Colonic mucosa (tissue), 4 donors: ENCODE measurements at regions not wholly inside any gene's neighbourhood (a gene's known extent, or its start where the extent isn't known, plus 50 kb on each side); places are given as distances from the start of the nearest gene placed in this dataset.

Source experiments
- DNase-seq: peaks from one replicate; pipeline ENCODE4 v3.0.0-alpha.2; 2020
- H3K27ac ChIP-seq: fragments of 200-600 bp; one replicate; pipeline ENCODE4 v1.8.0; 2021
- H3K27me3 ChIP-seq: fragments of 200-600 bp; one replicate; pipeline ENCODE4 v1.8.0; 2021
- H3K36me3 ChIP-seq: fragments of 200-600 bp; one replicate; pipeline ENCODE4 v1.8.0; 2021
- H3K4me1 ChIP-seq: fragments of 200-600 bp; one replicate; pipeline ENCODE4 v1.8.0; 2021; ENCODE audit warnings: mild to moderate bottlenecking
- H3K4me3 ChIP-seq: fragments of 200-600 bp; one replicate; pipeline ENCODE4 v1.8.0; 2021
- H3K9ac ChIP-seq, 2 donors: one replicate each; pipeline ENCODE4 v1.7.0; 2013; ENCODE audit warnings: control low read depth in 2 of 2, low read depth in 2 of 2, low read length in 2 of 2
- H3K9me3 ChIP-seq: fragments of 200-600 bp; one replicate; pipeline ENCODE4 v1.8.0; 2021
- intact Hi-C: fragments of 100-400 bp; cut with DNase I; formaldehyde crosslinking; loops from one replicate; pipeline ENCODE4 v1.14.1; 2022
- TF ChIP-seq, protein P1 (sequence below): fragments of 200-600 bp; IDR thresholded peaks from one replicate; pipeline ENCODE4 v1.8.0; 2022; ENCODE audit warnings: antibody characterized with exemption, mild to moderate bottlenecking
- donor health status: healthy.
- donor health status: DM: no; HTN: no; CAD: no.
- donor health status: DM: no; HTN: no; CAD: no.

DNA sequence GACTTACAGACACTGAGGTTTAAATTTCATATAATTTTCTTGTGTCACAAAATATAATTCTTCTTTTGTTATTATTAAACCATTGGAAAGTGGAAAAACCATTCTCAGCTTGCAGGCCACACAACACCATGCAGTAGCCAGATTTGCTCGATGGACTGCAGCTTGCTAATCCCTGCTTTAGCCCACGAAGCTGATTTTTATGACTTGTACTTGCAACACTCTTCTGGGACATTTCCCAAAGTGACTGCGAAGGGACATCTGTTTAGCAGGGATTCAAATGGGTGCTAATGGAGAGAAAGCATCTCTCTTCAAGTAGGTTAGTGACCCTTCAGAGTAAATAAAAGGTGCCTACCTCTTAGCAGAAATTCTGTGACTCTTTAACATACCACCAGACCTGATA, 304.6 kb upstream of the ZFP64 start:
- H3K4me3 ChIP-seq: no peak overlapping the region
- TF ChIP-seq, protein P1, sequence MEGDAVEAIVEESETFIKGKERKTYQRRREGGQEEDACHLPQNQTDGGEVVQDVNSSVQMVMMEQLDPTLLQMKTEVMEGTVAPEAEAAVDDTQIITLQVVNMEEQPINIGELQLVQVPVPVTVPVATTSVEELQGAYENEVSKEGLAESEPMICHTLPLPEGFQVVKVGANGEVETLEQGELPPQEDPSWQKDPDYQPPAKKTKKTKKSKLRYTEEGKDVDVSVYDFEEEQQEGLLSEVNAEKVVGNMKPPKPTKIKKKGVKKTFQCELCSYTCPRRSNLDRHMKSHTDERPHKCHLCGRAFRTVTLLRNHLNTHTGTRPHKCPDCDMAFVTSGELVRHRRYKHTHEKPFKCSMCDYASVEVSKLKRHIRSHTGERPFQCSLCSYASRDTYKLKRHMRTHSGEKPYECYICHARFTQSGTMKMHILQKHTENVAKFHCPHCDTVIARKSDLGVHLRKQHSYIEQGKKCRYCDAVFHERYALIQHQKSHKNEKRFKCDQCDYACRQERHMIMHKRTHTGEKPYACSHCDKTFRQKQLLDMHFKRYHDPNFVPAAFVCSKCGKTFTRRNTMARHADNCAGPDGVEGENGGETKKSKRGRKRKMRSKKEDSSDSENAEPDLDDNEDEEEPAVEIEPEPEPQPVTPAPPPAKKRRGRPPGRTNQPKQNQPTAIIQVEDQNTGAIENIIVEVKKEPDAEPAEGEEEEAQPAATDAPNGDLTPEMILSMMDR: no peak
- H3K36me3 ChIP-seq: no peaks in the 10 kb centered on the region
- no peak for DNase-seq
- no peak overlapping the region for H3K9ac ChIP-seq
- H3K27me3 ChIP-seq: no peaks in the 10 kb centered on the region
- H3K27ac ChIP-seq: no peak overlapping the region
- no peaks in the 10 kb centered on the region for H3K4me1 ChIP-seq
- intact Hi-C loops: no loop called here
- H3K9me3 ChIP-seq: no peaks in the 10 kb centered on the region

DNA sequence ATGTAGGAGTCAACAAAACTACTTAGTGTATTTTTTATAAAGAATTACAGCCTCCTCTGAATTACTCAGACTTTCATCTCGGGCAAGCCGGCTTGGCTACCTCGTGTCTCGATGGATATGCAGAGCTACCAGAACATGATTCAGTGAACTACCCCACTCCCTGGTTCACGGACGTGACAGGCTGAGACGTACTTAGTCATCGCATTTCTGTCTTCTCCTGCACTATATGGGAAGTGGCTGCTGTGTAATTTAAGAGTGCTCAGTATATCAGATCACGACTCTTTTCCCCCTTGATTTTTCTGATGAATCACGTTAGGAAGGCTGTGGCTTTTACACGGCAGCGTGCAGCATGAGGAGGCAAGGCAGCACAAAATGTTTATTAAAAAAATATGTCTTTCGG, 302.7 kb upstream of the ZFP64 start:
- intact Hi-C loops: no loop called here
- DNase-seq: no peak

DNA sequence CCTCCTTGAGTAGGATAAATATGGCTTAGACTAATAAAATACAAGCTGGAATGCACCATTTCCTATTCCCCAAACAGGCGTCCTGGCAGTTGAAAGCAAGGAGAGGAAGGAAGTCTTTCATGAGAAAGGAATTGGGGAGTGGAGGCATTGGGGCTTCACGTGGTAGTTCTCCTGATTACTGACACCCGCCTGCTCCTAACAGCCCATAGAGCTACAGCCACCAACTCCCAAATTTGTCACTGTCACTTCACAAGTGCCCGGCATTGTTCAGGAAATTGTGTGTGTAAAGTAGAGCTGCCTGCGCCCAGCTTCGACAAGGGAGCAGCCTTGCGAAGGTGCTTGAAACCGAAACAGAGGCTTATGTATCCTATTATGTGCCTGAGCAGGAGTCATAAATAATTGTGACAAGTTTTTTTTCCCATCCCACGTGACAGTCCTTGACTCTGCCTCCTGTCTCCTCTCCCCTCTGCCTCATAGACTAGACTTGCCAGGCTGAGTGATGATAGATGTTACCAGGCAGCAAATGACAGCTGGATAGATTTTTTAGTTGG, 301.7 kb upstream of the ZFP64 start:
- H3K27me3 ChIP-seq: no peaks in the 10 kb centered on the region
- H3K4me3 ChIP-seq: no peak overlapping the region
- H3K36me3 ChIP-seq: no peaks in the 10 kb centered on the region
- TF ChIP-seq, protein P1: no peak
- no peaks in the 10 kb centered on the region for H3K9me3 ChIP-seq
- DNase-seq: no peak
- no peaks in the 10 kb centered on the region for H3K4me1 ChIP-seq
- no peak overlapping the region for H3K27ac ChIP-seq
- intact Hi-C loops: no loop called here
- no peak overlapping the region for H3K9ac ChIP-seq

More for the DNA sequence above, 302.7 kb upstream of the ZFP64 start:
- Histone ChIP-seq H3K27me3 (no peaks in the 10 kb centered on the region), H3K9ac (no peak overlapping the region), H3K27ac (no peak overlapping the region), H3K9me3 (no peaks in the 10 kb centered on the region), H3K4me3 (no peak overlapping the region), H3K36me3 (no peaks in the 10 kb centered on the region), H3K4me1 (no peaks in the 10 kb centered on the region)
- TF ChIP-seq, protein P1: no peak

DNA sequence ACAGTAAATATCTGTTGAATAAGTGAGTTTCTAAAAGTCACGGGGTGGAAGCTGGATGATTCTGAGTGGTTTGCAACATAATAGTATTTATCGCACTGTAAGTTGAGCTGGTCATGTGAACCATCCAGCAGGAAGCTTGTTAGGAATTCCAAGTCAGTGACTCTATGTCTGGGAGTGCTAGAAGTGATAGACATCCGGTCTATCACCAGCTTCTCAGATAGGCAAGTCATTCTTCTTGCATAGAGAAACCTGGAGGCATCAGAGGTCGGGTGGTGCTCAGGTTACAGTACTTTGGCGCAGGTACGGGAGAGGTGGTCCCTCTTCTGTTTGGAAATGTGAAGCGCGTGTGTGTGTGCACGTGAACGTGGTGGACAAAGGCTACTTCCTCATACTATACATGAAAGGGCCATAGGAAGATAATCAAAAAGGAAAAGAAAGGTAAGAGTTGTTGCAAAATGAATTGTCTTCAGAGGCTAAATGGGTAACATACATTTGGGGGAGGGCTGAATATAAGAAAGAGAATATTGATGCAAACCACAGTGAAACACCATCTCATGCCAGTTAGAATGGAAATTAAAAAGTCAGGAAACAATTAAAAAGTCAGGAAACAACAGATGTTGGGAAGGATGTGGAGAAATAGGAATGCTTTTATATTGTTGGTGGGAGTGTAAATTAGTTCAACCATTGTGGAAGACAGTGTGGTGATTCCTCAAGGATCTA, 299.3 kb upstream of the ZFP64 start:
- H3K36me3 ChIP-seq: no peaks in the 10 kb centered on the region
- H3K27ac ChIP-seq: no peak overlapping the region
- no peak overlapping the region for H3K9ac ChIP-seq
- no peaks in the 10 kb centered on the region for H3K27me3 ChIP-seq
- DNase-seq: no peak
- H3K4me3 ChIP-seq: no peak overlapping the region
- H3K4me1 ChIP-seq: no peaks in the 10 kb centered on the region
- intact Hi-C loops: no loop called here
- no peaks in the 10 kb centered on the region for H3K9me3 ChIP-seq
- TF ChIP-seq, protein P1: no peak

DNA sequence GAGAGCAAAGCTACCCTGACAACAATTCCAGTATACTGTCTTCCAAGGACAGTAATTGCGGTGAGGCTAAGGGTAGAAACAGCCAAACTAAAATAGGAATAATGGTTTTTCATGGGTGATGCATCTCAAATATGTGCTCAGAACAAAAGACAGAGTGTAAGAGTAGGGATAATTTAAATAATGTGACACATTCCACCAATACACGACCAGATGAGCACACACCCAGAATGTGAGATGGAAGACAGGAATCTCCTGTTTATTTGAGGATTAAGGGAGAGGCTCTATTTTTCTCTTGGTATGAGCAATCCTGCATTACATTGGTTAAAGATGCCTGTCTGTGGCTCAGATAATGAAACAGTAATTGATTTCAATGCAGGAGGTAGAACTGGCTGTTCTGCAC, 292.9 kb upstream of the ZFP64 start:
- intact Hi-C loops: no loop called here
- TF ChIP-seq, protein P1: no peak
- no peaks in the 10 kb centered on the region for H3K27me3 ChIP-seq
- H3K27ac ChIP-seq: no peak overlapping the region
- no peak overlapping the region for H3K4me3 ChIP-seq
- no peaks in the 10 kb centered on the region for H3K36me3 ChIP-seq
- H3K9me3 ChIP-seq: no peaks in the 10 kb centered on the region
- H3K9ac ChIP-seq: no peak overlapping the region
- DNase-seq: no peak
- no peaks in the 10 kb centered on the region for H3K4me1 ChIP-seq
